Effector CD4-positive, alpha-beta T cell (primary cell): ENCODE measurements at regions not wholly inside any gene's neighbourhood (a gene's known extent, or its start where the extent isn't known, plus 50 kb on each side); places are given as distances from the start of the nearest gene placed in this dataset.
"Not testable (repeated sequence)": the region's sequence is repeated elsewhere in the genome, so short reads cannot be mapped to it uniquely, and the experiment has no call there.

Experiments used
- DNase-seq: peaks from one replicate; pipeline ENCODE4 v3.0.0-alpha.2; 2020

GRCh38 chr12:76666290-76666835 lies 97.6 kb upstream of the ZDHHC17 start:
- no peak for DNase-seq

DNA sequence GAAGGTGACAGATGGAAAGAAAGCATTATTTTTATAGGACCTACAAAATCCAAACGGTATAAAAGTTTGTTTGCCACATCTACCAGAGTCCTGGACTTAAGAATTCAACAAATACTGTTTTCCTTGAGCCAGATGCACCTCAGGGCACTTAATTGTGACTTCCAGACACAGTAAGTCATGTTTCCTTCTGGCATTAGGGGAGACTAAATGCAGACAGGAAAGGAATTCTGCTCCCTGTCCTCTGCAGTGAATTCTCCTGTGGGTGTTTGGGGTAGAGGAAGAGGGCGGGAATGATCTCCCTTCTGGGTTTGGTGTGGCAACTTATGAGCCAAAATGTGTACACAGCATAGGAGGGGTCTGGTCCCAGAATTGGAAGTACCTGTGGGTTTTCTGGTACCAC lies 93.9 kb upstream of the ZDHHC17 start:
- no peak for DNase-seq

DNA sequence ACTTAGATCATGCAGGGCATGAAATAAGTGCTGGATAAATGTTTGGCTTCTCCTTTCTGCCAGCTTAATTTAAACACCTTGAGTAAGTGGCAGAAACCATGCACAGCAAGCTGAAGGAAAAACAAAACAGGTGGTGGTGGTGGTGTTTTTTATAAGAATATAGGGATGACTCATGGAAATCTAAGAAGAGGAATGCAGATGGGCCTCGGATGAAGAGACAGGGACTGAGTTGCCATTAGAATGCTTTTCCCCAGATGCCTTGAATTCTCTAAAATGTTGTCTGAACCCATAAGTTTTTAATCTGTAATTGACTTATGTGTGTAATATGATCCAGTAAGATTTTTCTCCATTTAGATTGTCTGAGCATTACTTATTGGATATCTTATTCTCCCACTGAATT lies 93.1 kb upstream of the ZDHHC17 start:
- no peak for DNase-seq

DNA sequence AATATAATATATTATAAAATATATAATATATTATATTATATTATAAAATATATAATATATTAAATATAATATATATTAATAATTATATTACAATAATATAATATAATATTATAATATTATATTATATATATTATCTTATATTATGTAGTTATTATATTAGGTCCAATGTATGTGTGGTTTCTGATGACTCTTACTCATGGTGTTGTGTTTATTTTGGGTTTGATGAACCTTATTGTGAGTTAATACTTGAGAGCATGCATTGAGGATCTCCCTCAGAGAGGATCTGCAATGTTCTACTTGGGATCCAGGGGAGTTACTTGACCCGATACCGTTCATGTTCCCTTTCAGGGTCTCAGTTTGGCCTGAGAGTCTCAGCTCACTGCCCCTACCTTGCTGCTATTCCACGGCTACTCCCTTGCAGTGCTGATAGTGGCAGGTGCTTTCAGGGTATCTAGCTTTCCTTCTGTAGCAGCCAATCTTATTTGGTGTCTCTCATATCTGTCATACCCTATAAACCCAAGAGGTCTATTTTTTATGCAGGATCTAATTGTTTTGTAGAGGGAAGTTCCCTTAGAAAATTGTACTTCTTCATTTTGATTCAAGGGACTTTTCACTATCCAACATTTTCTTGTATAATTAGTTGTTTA lies 89.1 kb upstream of the ZDHHC17 start:
- no peak for DNase-seq

DNA sequence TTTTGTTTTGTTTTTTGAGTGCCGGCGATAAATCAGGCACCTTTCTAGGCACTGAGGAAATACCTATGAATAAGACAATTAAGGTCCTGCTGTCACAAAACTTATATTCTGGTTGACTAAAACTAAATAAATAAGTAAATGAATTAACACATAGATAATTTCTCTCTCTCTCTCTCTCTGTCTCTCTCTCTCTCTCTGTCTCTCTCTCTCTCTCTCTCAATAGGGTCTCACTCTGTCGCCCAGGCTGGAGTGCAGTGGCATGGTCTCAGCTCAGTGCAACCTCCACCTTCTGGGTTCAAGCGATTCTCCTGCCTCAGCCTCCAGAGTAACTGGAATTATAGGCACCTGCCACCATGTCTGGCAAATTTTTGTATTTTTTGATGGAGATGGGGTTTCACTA lies 87.7 kb upstream of the ZDHHC17 start:
- DNase-seq = not testable (repeated sequence)

DNA sequence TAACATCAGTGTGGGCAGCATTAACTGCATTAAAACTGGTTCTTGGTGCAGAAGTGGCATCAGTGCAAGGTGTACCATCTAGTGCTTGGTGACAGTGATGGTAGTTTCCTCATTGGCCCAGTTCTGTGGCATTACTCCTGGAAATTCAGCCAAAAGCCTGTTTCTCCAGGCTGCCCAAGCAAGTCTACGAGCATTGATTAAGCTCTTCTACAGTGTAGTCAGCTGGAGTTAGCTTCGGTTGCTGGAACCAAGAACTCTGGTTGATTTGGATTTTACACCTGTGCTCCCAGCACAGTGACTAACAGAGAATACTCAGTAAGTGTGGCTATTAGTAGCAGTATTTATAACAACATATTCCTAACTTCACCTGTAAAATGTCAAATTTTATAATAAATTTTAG lies 84.9 kb upstream of the ZDHHC17 start:
- no peak for DNase-seq

GRCh38 chr12:76679778-76680177 lies 84.1 kb upstream of the ZDHHC17 start:
- no peak for DNase-seq

- DNase-seq = no peak
These were observed 83.0 kb upstream of the ZDHHC17 start for GRCh38 chr12:76680940-76681339.

DNA sequence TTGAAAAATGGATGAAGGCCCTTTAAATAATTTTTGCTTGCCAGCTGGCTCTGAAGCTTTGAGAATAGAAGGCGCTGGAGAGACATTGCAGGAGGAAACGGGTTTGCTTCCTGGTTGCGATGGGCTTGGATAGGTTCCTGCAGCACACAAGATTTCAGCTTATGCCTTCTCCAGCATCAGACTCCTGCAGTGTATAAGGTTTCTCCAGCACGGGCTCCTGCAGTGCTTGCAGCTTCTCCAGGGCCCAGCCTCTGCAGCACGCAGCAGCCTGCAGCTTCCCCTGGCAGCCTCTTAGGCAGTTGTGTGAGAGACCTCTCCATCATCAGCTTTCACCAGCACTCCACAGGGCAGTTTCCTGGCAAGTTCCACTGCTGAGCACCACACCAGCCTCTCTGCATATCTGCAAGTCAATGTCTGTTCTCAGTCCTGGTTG lies 78.7 kb upstream of the ZDHHC17 start:
- no peak for DNase-seq

GRCh38 chr12:76687981-76688380 lies 75.9 kb upstream of the ZDHHC17 start:
- DNase-seq = no peak

DNA sequence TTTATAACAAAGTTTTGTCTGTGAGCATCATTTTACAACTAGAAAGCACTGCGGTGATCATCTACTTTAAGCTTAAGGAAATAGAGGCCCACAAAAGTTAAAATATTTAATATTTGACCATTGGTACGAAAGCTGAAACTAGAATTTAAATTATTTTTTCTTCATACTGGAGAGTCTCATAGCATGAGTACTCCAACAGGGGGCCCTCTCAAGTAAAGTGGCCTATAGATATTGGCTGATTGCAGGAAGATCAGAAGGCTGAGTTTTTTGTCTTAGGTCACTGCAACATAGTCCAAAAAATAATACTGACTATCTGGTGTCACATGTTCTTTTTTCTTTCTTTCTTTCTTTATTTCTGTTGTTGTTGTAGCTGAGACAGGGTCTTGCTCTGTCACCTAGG lies 75.3 kb upstream of the ZDHHC17 start:
- DNase-seq = no peak

- no peak for DNase-seq
These were observed 72.8 kb upstream of the ZDHHC17 start for GRCh38 chr12:76690921-76691700.

DNA sequence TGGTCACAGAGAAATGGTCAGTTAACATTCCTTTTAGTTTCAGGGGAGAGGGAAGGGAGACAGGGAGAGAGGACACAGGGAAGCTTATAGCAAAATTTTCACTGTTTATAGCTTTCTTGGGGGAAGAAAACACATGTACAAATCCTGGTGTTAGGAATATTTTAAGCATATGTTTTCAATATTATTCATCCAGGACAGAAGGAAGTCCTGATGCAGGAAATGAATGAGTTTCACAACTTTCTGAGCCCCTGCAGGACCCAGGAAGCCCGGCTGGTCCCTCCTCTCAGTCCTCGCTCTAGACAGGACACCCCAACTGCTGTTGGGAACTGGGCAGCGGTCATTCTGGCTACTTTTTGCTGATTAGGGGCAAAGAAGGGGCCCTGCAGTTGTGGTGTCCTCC lies 71.1 kb upstream of the ZDHHC17 start:
- no peak for DNase-seq

DNA sequence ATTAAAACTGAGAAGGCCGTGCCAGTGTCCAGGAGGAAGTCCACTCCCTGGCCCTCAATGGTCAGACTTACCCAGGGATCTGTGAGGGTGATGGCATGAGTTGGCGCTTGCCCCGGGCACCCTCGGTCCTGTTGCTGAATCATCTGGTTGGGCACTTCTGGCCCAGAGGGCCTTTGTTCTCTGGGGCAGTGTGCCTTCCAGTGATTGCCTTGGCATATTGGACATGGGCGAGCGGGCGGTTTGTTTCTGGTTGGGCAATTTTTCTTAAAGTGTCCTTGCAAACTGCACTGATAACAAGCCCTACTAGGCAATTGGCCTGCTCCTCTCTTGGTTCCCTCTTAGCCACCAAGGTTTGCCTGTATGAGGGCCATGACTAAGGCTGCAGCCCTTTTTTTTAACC lies 69.5 kb upstream of the ZDHHC17 start:
- no peak for DNase-seq

- DNase-seq = no peak
These were observed 67.7 kb upstream of the ZDHHC17 start for GRCh38 chr12:76696186-76696585.

DNA sequence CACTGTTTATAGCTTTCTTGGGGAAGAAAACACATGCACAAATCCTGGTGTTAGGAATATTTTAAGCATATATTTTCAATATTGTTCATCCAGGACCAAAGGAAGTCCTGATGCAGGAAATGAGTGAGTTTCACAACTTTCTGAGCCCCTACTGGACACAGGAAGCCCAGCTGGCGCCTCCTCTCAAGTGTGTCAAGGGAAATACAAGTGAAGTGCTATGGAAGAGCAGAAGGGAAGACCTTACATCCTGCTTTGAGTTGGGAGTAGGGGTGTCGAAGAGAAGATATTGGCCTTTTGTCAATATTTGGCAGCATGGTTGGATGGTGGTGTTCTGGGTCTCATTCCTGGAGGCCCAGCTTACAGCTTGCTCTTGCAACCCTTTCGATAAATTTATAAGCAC lies 66.1 kb upstream of the ZDHHC17 start:
- no peak for DNase-seq

DNA sequence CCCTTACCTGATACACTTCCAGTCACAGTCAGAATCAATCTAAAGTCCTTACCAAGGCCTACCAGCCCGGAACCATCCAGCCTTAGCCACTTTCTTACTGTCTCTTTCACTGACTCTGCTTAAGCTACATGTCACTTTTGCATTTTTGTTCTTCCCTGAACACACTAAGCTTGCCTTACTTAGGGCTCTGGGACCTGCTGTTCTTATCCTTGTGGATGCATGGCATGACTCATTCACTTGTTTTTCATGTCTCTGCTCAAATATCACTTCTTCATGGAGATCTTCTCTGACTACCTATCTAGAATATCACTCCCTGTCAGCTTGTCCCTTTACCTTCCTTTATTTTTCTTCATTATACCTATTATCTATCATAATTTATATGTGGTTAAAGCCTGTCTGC lies 65.6 kb upstream of the ZDHHC17 start:
- no peak for DNase-seq

DNA sequence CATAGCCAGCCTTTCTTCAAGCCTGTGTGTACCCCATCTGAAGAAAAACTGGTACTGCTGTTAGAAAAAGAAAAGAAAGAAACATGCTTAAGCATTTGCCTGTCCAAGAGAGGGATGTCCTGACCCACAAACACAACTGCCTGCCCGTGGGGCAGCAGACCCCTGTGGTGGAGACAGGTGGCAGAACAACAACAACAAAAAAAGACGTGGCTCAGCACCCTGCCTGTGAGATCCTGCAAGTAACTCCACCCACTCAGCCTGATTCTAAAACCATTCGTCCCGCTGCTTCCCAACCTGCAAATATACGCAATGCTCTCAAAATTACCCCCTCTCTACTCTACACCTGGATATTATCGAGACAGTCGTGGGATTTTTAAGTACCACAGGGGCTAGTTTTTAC lies 64.9 kb upstream of the ZDHHC17 start:
- no peak for DNase-seq

GRCh38 chr12:76701690-76702089 lies 62.2 kb upstream of the ZDHHC17 start:
- no peak for DNase-seq

DNA sequence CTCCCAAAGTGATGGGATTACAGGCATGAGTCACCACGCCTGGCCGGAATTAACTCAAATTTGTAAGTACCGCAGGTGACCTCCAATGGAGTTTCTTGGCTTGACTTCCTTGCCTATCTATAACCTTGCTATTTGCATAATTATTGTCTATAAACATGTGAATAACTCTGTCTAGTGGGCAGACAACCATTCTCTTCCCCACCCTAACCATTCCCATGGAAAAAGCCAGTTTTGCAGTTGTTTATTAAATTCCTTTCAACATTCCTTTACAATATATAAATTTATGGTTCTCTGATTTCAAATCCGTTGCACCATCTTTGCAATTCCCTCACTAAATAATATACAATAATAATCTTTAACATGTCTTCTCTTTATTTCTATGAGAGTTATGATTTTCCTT lies 61.0 kb upstream of the ZDHHC17 start:
- DNase-seq = no peak

DNA sequence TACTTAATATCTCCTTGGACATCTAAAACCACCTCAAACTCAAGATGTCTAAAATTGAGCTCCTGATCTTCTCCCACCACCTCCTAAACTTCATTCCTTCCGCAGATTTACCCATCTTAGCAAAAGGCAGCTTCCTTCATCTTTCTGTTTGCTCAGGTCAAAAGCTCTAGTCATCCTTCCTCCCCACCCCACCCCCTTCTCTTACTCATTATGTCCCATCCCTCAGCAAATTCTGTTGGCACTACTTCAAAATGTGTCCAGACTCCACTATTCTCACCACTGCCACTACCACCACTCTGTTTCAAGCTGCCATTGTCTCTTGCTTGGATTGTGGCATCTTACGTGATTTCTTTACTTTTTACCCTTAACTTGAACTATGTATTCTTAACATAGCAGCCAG lies 59.2 kb upstream of the ZDHHC17 start:
- no peak for DNase-seq

GRCh38 chr12:76706101-76706500 lies 57.8 kb upstream of the ZDHHC17 start:
- no peak for DNase-seq

DNA sequence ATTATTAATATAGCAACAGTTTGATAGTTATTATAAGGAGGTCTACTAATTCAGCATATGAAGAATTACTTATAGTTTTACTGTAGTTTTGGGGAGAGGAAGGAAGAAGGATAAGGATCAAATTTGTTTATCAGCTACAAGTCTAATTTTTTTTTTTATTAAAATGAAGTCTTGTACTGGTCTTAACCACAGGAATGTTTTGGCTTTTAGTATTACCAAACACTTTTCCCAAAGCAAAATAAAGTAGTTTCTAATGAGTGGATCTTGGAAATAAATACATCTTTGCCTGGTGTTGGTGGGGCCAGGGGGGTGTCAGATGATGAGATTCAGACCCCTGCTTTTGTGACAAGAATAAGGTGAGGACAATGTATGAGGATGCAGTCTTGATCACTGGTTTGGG lies 57.2 kb upstream of the ZDHHC17 start:
- no peak for DNase-seq

- no peak for DNase-seq
These were observed 56.1 kb upstream of the ZDHHC17 start for GRCh38 chr12:76707772-76708171.
